Nephron (organoid): ENCODE measurements at regions not wholly inside any gene's neighbourhood (a gene's known extent, or its start where the extent isn't known, plus 50 kb on each side); places are given as distances from the start of the nearest gene placed in this dataset.
"Not testable (repeated sequence)": the region's sequence is repeated elsewhere in the genome, so short reads cannot be mapped to it uniquely, and the experiment has no call there.

Experiments used
- H3K27ac Mint-ChIP-seq, 3 experiments: 2 replicates each; pipeline ENCODE4 v1.8.0; 2020; ENCODE audit warnings: mixed read lengths in 3 of 3, mild to moderate bottlenecking in 2 of 3, moderate library complexity in 1 of 3
- H3K27me3 Mint-ChIP-seq: 2 replicates; pipeline ENCODE4 v1.8.0; 2021; ENCODE audit warnings: low read depth, mild to moderate bottlenecking, moderate library complexity, mixed read lengths
- H3K36me3 Mint-ChIP-seq: 2 replicates; pipeline ENCODE4 v1.8.0; 2020; ENCODE audit warnings: low read depth, mixed read lengths
- H3K4me1 Mint-ChIP-seq: 2 replicates; pipeline ENCODE4 v1.8.0; 2020; ENCODE audit warnings: mixed read lengths
- H3K4me3 Mint-ChIP-seq, 3 experiments: 2 replicates each; pipeline ENCODE4 v1.8.0; 2020; ENCODE audit warnings: mild to moderate bottlenecking in 3 of 3, mixed read lengths in 3 of 3, moderate library complexity in 2 of 3
- H3K9me3 Mint-ChIP-seq: 2 replicates; pipeline ENCODE4 v1.8.0; 2020; ENCODE audit warnings: mixed read lengths
- CTCF ChIP-seq, 3 experiments: fragments of 200-600 bp; sonication (generic); IDR thresholded peaks; one replicate each; pipeline ENCODE4 v1.5.0; 2021; ENCODE audit warnings: antibody characterized with exemption in 3 of 3; ENCODE audit not compliant: unreplicated experiment in 3 of 3

- Mint-ChIP-seq H3K27me3 (no peaks in the 10 kb centered on the region), H3K4me1 (no peaks in the 10 kb centered on the region), H3K9me3 (no peaks in the 10 kb centered on the region), H3K36me3 (no peaks in the 10 kb centered on the region), H3K4me3 (no peak overlapping the region), H3K27ac (no peak overlapping the region)
- no peak for TF ChIP-seq CTCF (IDR thresholded peaks at IDR 0.05; ENCODE audit: unreplicated experiment in 3 of 3)
Observed at GRCh38 chr1:197994907-197995407, 77.8 kb downstream of the LHX9 start.

- Mint-ChIP-seq H3K9me3 (no peaks in the 10 kb centered on the region), H3K27me3 (no peaks in the 10 kb centered on the region), H3K27ac (no peak overlapping the region), H3K4me3 (no peak overlapping the region), H3K4me1 (no peaks in the 10 kb centered on the region), H3K36me3 (no peaks in the 10 kb centered on the region)
- no peak for TF ChIP-seq CTCF (IDR thresholded peaks at IDR 0.05; ENCODE audit: unreplicated experiment in 3 of 3)
Observed at GRCh38 chr1:197995408-197996258, 78.5 kb downstream of the LHX9 start.

GRCh38 chr1:197996259-197996512 is 79.0 kb downstream of the LHX9 start:
- H3K4me3 Mint-ChIP-seq, H3K27me3 Mint-ChIP-seq, H3K27ac Mint-ChIP-seq, H3K36me3 Mint-ChIP-seq, H3K4me1 Mint-ChIP-seq, H3K9me3 Mint-ChIP-seq: not testable (repeated sequence)

GRCh38 chr1:197998110-197998509 is 80.9 kb downstream of the LHX9 start:
- no peaks in the 10 kb centered on the region for H3K27me3 Mint-ChIP-seq
- TF ChIP-seq CTCF (IDR thresholded peaks at IDR 0.05; ENCODE audit: unreplicated experiment in 3 of 3) = no peak
- no peak overlapping the region for H3K4me3 Mint-ChIP-seq
- H3K36me3 Mint-ChIP-seq = no peaks in the 10 kb centered on the region
- H3K4me1 Mint-ChIP-seq = no peaks in the 10 kb centered on the region
- no peak overlapping the region for H3K27ac Mint-ChIP-seq
- no peaks in the 10 kb centered on the region for H3K9me3 Mint-ChIP-seq

GRCh38 chr1:198001776-198002408 is 84.7 kb downstream of the LHX9 start:
- H3K36me3 Mint-ChIP-seq = no peaks in the 10 kb centered on the region
- H3K27me3 Mint-ChIP-seq = no peaks in the 10 kb centered on the region
- H3K9me3 Mint-ChIP-seq = no peaks in the 10 kb centered on the region
- H3K4me3 Mint-ChIP-seq = no peak overlapping the region
- H3K27ac Mint-ChIP-seq = no peak overlapping the region
- H3K4me1 Mint-ChIP-seq = no peaks in the 10 kb centered on the region
- TF ChIP-seq CTCF (IDR thresholded peaks at IDR 0.05; ENCODE audit: unreplicated experiment in 3 of 3) = no peak

- TF ChIP-seq CTCF (IDR thresholded peaks at IDR 0.05; ENCODE audit: unreplicated experiment in 3 of 3) = no peak
- Mint-ChIP-seq H3K4me3 (no peak overlapping the region), H3K27me3 (no peaks in the 10 kb centered on the region)
Observed at GRCh38 chr1:198003468-198003867, 86.3 kb downstream of the LHX9 start.

More at GRCh38 chr1:198003468-198003867, 86.3 kb downstream of the LHX9 start:
- H3K9me3 Mint-ChIP-seq = peaks cover under 1% of the 10 kb centered on the region
- no peaks in the 10 kb centered on the region for H3K4me1 Mint-ChIP-seq
- H3K27ac Mint-ChIP-seq = no peak overlapping the region
- no peaks in the 10 kb centered on the region for H3K36me3 Mint-ChIP-seq
